GM19035 (cell line): ENCODE measurements at regions not wholly inside any gene's neighbourhood (a gene's known extent, or its start where the extent isn't known, plus 50 kb on each side); places are given as distances from the start of the nearest gene placed in this dataset.
"Not testable (repeated sequence)": the region's sequence is repeated elsewhere in the genome, so short reads cannot be mapped to it uniquely, and the experiment has no call there.

Experiments used
- ATAC-seq: cut with Tn5 transposase; IDR thresholded peaks from one replicate; pipeline ENCODE4 v1.9.1; 2021; ENCODE audit not compliant: unreplicated experiment

- no peak for ATAC-seq
Measured at GRCh38 chr16:16930309-16931000, 540.3 kb downstream of the XYLT1 start.

GRCh38 chr16:16933861-16934260 is 536.9 kb downstream of the XYLT1 start:
- no peak for ATAC-seq

GRCh38 chr16:16934660-16935059 is 536.1 kb downstream of the XYLT1 start:
- ATAC-seq: no peak

DNA sequence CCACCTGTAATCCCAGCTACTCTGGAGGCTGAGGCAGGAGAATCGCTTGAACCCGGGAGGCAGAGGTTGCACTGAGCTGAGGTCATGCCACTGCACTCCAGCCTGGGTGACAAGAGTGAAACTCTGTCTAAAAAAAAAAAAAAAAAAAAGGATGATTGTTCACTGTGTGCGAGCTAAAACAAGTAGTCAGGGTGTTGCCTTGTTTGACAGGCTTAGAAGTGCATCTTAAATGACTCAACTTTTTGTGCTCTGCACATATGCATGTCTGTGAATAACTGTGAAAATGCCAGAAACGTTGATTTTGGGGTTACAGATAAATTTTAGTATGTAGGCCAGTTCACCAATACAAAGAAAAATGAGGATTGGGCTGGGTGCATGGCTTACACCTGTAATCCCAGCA is 534.9 kb downstream of the XYLT1 start:
- not testable (repeated sequence) for ATAC-seq

DNA sequence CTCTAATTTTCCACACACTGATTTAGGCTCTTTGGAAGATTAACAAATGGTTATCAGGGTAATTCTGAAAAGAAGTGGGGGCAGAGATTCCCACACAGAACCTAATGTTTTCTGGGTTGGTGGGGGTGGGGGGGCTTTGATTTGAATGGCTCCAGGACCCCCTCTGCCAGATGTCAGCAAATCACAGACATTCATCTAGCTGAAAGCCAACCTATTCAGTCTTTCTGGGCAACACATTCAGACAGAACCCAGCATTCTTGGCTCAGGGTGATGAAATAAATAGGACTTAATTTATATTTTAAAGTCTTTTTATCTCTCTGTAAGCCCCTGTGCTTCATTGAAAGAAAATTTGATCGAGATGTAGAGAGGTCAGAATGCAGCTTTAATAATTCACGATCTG is 533.2 kb downstream of the XYLT1 start:
- ATAC-seq: no peak

DNA sequence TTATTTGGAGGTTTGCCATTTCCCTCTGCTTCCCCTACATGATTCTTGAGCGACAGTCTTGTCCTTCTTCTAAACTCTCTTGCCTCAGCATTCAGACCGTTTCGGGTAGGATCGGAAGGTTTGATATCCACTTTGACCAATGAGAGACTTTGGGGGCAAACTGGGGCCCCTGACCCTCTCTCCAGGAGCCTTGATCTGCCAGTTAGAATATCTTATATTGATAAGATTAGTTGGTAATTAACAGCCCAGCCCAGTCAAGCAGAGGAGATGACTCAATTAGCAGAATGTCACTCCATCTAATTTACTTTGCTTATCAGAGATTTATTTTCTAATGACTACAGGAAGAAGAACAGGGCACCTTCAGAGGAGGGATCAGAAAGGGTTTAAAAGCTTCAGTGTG is 532.8 kb downstream of the XYLT1 start:
- no peak for ATAC-seq

DNA sequence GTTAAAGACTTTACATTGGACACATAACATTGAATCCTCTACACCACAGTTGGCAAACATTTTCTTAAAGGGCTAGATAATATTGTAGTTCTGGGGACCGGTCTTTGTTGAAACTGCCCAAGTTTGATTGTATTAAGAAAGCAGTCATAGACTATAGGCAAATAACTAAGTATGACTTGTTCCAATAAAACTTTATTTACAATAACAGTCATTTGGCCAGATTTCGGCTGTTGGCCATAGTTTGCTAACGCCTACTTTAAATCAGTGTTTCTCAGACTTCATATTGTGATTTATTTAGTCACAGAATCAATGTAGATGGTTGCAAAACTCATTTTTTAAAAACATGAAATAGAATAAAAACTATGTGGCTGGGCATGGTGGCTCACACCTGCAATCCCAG is 531.8 kb downstream of the XYLT1 start:
- ATAC-seq: no peak

- ATAC-seq: no peak
Measured at GRCh38 chr16:16940351-16940750, 530.4 kb downstream of the XYLT1 start.

DNA sequence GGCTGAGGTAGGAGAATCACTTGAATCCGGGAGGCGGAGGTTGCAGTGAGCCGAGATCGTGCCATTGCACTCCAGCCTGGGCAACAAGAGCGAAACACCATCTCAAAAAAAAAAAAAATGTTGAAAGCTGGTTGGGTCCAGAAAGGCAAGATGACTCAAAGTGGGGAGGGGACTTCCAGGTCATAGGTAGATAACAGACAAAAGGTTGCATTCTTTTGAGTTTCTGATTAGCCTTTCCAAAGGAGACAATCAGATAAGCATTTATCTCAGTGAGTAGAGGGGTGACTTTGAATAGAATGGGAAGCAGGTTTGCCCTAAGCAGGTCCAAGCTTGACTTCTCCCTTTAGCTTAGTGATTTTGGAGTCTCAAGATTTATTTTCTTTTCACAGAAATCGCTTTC is 527.9 kb downstream of the XYLT1 start:
- not testable (repeated sequence) for ATAC-seq

DNA sequence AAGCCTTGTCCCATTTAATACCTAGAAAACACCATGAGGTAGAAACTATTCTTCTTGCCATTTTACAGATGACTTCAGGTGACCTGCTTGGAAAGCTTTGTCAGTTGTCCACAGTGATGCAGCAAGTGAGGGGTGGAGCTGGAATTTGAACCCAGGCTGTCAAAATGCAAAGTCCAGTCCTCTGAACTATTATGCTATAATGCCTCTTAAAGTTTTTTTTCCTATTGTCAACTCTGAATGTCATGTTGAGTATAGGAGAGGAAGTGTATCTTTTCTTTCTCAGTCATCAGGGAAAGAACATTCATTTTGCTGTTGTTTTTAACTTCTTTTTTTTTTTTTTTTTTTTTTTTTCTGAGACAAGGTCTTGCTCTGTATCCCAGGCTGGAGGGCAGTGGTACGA is 525.6 kb downstream of the XYLT1 start:
- ATAC-seq: no peak

GRCh38 chr16:16956376-16956775 is 514.4 kb downstream of the XYLT1 start:
- no peak for ATAC-seq

DNA sequence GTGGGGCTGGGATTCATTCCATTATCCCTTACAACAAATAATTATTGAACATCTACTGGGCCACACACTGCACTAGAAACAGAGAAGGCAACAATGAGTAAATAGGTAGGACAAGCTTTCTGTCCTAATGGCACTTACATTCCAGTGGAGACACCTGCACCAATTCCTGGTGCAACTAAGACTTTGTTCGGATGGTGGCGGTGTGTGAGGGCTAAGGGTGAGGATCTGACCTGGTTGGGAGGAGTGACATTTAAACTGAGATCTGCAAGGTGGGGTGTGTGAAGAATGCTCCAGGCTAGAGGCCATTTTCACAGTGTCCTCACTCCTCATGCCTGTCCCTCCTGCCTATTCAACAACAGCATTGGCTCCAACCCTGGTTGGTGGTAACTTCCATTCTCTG is 510.0 kb downstream of the XYLT1 start:
- ATAC-seq: no peak

- no peak for ATAC-seq
Measured at GRCh38 chr16:16966439-16966838, 504.3 kb downstream of the XYLT1 start.

DNA sequence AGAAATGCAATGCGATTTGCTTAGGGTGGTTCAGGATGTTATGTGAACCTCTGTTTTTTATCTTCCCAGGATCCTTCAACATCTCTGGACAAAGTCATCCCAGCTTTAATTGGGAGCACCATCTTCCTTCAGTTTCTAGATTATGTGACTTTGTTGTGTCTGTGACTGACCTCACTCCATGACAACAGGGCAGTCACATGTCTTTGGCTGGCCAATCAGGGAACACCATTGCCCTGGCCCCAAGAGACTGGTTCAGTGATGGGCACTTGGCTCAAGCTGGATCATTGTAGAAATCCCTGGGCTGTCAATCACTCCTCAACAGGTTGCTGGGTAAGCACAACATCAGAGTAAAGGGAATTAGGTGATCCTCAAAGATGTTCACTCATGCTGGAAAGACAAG is 499.7 kb downstream of the XYLT1 start:
- ATAC-seq: no peak

DNA sequence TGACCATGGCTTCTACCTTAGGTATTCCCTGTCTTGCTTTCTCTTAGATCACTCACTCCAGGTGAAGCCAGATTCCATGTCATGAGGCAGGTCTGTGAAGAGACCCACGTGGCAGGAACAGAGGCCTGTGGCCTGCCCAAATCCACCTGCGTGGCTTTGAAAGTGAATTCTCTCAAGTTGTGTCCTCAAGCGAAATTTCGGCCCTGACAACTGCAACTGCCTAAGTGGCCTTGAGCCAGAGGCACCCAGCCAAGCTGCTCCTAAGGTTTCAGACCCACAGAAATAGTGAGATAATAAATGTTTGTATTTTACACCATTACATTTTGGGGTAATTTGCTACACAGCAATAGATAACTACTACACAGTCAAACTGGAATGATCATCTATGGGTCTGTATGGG is 497.9 kb downstream of the XYLT1 start:
- ATAC-seq: no peak

DNA sequence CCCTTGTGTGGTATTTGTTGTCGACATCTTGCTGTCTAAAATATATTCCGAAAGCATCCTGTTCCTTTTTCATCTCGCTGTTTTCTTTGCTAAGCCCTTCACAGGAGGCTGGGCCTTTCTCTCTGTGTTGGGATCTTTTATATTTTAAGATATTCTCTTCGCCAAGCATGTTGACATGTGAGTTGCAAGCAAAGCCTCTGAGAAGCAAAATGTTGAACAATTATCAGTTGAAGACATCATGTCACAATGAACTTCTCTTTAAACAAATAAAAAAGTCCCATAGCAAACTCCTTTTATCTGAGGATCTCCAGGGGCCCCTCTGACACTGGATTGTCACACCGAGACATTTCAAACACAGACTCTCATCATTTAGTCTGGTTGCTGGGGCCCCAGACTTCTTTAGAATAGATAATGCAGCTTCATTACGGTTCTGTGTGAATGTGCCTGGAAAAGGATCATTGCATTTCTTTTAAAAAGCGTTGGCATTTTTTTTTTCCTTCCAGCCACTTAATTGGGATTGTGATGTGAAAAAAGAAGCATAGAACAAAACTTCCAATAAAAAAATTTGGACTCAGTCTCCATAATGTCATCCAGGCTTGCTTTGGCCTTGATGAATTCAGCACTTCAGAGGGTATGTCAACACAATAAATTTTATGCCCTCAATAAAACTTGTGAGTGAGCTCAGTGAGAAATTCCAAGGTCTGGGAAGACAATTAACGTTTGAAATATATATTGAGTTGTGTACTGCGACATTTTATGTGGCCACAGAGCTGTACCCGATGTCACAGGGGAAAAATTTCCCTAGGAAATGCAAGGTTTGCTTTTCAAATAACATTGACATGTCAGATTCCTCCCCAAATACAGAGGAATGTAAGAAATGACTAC is 496.8 kb downstream of the XYLT1 start:
- no peak for ATAC-seq

DNA sequence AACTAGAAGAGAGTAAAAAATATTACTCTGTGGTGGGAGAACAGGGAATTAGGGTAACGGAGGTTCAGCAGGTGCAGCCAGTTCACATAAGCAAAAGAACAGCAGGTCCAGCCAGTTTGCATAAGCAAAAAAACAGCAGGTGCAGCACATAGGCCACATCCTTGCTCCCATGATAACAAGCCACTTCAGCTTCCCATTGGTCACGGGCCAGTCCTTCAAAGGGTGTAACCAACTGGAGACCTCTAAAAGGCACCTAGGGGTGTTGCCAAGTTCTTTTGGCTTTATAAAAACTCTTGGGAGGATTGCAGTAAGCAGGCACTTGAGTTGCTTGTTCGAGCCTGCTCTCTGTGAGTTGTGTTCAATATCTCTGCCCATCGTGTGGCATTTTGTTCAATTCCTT is 488.1 kb downstream of the XYLT1 start:
- no peak for ATAC-seq

DNA sequence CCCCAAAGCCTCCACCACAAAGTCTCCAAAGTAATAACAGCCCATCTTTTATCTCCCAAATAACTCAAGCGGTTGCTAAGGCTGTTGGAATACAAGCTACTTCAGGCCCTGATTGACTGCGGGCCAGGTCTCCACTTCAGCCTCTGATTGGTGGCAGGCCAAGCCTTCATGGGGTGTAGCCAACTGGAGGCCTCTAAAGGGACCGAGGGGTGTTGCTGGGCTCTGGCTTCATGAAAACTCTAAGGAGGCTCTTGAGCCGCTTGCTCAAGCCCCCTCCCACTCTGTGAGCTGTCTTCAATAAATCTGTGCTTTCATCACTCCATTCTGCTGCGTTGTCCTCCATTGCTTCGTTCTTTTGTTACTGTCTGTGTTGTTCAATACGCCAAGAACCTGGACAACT is 487.2 kb downstream of the XYLT1 start:
- ATAC-seq: no peak

GRCh38 chr16:16984091-16984490 is 486.7 kb downstream of the XYLT1 start:
- ATAC-seq: not testable (repeated sequence)

GRCh38 chr16:16985707-16986106 is 485.1 kb downstream of the XYLT1 start:
- no peak for ATAC-seq

DNA sequence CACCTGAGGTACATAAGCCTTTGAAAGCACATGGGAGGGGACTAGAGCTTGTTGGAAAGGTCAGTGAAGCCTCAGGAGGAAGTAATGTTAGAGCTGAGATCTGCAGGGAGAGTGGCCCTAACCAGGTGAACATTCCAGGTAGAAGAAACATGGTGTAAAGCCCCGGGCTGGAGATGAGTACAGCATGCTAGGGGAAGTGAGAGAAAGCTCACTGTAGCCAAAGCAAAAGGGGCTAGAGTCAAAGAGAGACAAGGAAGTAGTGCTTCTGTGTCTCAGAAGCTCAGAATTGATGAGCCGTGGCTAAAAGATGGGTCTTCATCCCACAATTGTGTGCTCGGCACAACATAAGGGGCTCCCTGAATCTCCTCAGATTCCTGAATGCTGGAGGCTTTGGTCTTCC is 481.8 kb downstream of the XYLT1 start:
- ATAC-seq: no peak

- no peak for ATAC-seq
Measured at GRCh38 chr16:16989368-16989767, 481.4 kb downstream of the XYLT1 start.
